HPDE6-E6E7 (cell line): ENCODE measurements at regions not wholly inside any gene's neighbourhood (a gene's known extent, or its start where the extent isn't known, plus 50 kb on each side); places are given as distances from the start of the nearest gene placed in this dataset.
"Not testable (repeated sequence)": the region's sequence is repeated elsewhere in the genome, so short reads cannot be mapped to it uniquely, and the experiment has no call there.

ENCODE experiments used
- DNase-seq: peaks from one replicate; pipeline ENCODE4 v3.0.0; 2011; ENCODE audit warnings: missing footprints; ENCODE audit errors: extremely low spot score

- DNase-seq: no peak
Observed at GRCh38 chr3:164927728-164928127, 150.6 kb downstream of the SI start.

- DNase-seq: no peak
Observed at GRCh38 chr3:164918905-164919304, 159.4 kb downstream of the SI start.

GRCh38 chr3:164912916-164913315 is 165.4 kb downstream of the SI start:
- no peak for DNase-seq

GRCh38 chr3:164903820-164904451 is 174.4 kb downstream of the SI start:
- DNase-seq: no peak

- DNase-seq: no peak
Observed at GRCh38 chr3:164897342-164897741, 181.0 kb downstream of the SI start.

GRCh38 chr3:164890061-164890460 is 188.2 kb downstream of the SI start:
- no peak for DNase-seq

GRCh38 chr3:164883171-164883570 is 195.1 kb downstream of the SI start:
- no peak for DNase-seq

- no peak for DNase-seq
Observed at GRCh38 chr3:164879201-164879600, 199.1 kb downstream of the SI start.

- no peak for DNase-seq
Observed at GRCh38 chr3:164864454-164864853, 213.8 kb downstream of the SI start.

- no peak for DNase-seq
Observed at GRCh38 chr3:164852866-164853265, 225.4 kb downstream of the SI start.

GRCh38 chr3:164851905-164852304 is 226.4 kb downstream of the SI start:
- no peak for DNase-seq

- DNase-seq: no peak
Observed at GRCh38 chr3:164851204-164851603, 227.1 kb downstream of the SI start.

GRCh38 chr3:164848923-164849322 is 229.4 kb downstream of the SI start:
- DNase-seq: no peak

GRCh38 chr3:164845739-164846138 is 232.6 kb downstream of the SI start:
- DNase-seq: no peak

- DNase-seq: no peak
Observed at GRCh38 chr3:164832216-164832615, 246.1 kb downstream of the SI start.

GRCh38 chr3:164818318-164818717 is 260.0 kb downstream of the SI start:
- DNase-seq: no peak

- no peak for DNase-seq
Observed at GRCh38 chr3:164814106-164814505, 264.2 kb downstream of the SI start.

- no peak for DNase-seq
Observed at GRCh38 chr3:164812042-164812441, 266.3 kb downstream of the SI start.

- DNase-seq: no peak
Observed at GRCh38 chr3:164806188-164806587, 272.1 kb downstream of the SI start.

GRCh38 chr3:164794099-164794498 is 284.2 kb downstream of the SI start:
- DNase-seq: no peak

GRCh38 chr3:164791263-164791662 is 287.0 kb downstream of the SI start:
- DNase-seq: no peak

- not testable (repeated sequence) for DNase-seq
Observed at GRCh38 chr3:164784407-164784806, 293.9 kb downstream of the SI start.

GRCh38 chr3:164781755-164782154 is 296.5 kb downstream of the SI start:
- no peak for DNase-seq

GRCh38 chr3:164779816-164780215 is 298.5 kb downstream of the SI start:
- no peak for DNase-seq
